Upper lobe of left lung (tissue), 6 donors: ENCODE measurements at regions not wholly inside any gene's neighbourhood (a gene's known extent, or its start where the extent isn't known, plus 50 kb on each side); places are given as distances from the start of the nearest gene placed in this dataset.

Experiments used
- ATAC-seq, 2 donors: fragments of 200-7000 bp; cut with Tn5 transposase; one replicate each; pipeline ENCODE4 v1.9.1; 2022; ENCODE audit warnings: mild to moderate bottlenecking in 2 of 2, moderate library complexity in 2 of 2; ENCODE audit not compliant: low FRiP score in 2 of 2
- DNase-seq, 2 donors: peaks; one replicate each; pipeline ENCODE4 v3.0.0-alpha.2; 2019 to 2020
- H3K27ac ChIP-seq, 4 donors: fragments of 200-600 bp; sonication (generic); one replicate each; pipeline ENCODE4 v1.5.1; 2016 to 2019
- H3K27me3 ChIP-seq, 4 donors: fragments of 200-600 bp; sonication (generic); one replicate each; pipeline ENCODE4 v1.5.1; 2017 to 2019
- H3K36me3 ChIP-seq, 4 donors: fragments of 200-600 bp; sonication (generic); one replicate each; pipeline ENCODE4 v1.5.1; 2016 to 2019
- H3K4me1 ChIP-seq, 4 donors: fragments of 200-600 bp; sonication (generic); one replicate each; pipeline ENCODE4 v1.5.1; 2018 to 2019
- H3K4me3 ChIP-seq, 4 donors: fragments of 200-600 bp; sonication (generic); one replicate each; pipeline ENCODE4 v1.5.1; 2017 to 2019; ENCODE audit warnings: mild to moderate bottlenecking in 2 of 4, moderate library complexity in 1 of 4
- H3K9me3 ChIP-seq, 4 donors: fragments of 200-600 bp; sonication (generic); one replicate each; pipeline ENCODE4 v1.5.1; 2018 to 2019
- CTCF ChIP-seq, 6 experiments: fragments of 450-650 bp in 4 of 6; fragments of 200-600 bp in 2 of 6; sonication (generic) in 2 of 6; IDR thresholded peaks; one replicate each; pipeline ENCODE4 v1.5.1; 2016 to 2019; ENCODE audit warnings: antibody characterized with exemption in 6 of 6
- EP300 ChIP-seq, 4 donors: sonication (generic); formaldehyde crosslinking; IDR thresholded peaks; one replicate each; pipeline ENCODE4 v1.5.1; 2017; ENCODE audit warnings: antibody characterized with exemption in 4 of 4, control low read depth in 2 of 4
- POLR2A ChIP-seq, 4 donors: fragments of 450-650 bp; IDR thresholded peaks; one replicate each; pipeline ENCODE4 v1.5.1; 2016 to 2017; ENCODE audit warnings: antibody characterized with exemption in 4 of 4, mild to moderate bottlenecking in 2 of 4
- POLR2AphosphoS5 ChIP-seq, 2 donors: sonication (generic); formaldehyde crosslinking; IDR thresholded peaks; one replicate each; pipeline ENCODE4 v1.5.1; 2017; ENCODE audit warnings: antibody characterized with exemption in 2 of 2
- WGBS, 2 donors: methylation state at CpG; one replicate each; pipeline ENCODE4 v1.1.5; 2017 to 2018; 5-methylcytosine and 5-hydroxymethylcytosine counted together
- small RNA-seq, 4 donors: library from RNA; depleted of rRNA; stranded (forward); fragments of <200 nt; gene quantifications; one replicate each; pipeline ENCODE3, GENCODE V24; 2016
- donor health status: DM: no; HTN: no; CAD: no; lungs with moderate emphysema.
- donor health status: DM: no; HTN: yes; CAD: no; lungs with severe emphysema.

DNA sequence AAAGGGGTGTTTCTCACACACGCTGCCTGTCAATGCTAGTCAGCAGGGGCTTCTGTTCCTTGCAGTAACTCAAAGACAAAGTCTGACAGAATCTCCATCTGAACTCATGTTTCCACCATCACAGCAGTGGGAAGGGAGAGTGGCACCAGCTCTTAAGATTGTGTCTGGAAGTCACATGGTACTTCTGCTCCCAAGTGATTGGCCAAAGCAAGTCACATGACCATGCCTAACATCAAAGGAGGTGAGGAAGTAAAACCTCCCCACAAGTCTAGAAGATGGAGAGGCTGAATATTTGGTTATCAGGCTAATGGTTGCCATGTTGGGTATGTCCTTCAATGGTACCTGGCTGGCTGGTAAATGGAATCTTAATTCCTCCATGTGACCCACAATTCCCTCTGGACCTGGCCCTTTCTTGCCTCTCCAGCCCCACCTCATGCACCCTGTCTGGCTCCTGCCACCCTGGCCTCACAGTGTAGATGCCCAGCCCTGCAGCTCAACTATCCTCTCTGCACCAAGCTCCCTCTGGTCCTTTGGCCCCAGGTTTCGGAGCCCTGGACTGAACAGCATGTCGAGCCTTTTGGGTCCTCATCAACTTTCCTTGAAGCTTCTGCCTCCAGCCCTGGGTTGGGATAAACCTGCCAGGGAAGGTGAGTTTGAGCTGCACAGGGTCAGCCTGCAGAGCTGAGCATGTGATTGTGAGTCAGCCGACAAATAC, 51.0 kb upstream of the PMEPA1 start:
- Histone ChIP-seq H3K9me3 (no peaks in the 10 kb centered on the region), H3K27ac (no peak overlapping the region), H3K4me3 (no peak overlapping the region), H3K4me1 (no peaks in the 10 kb centered on the region), H3K36me3 (no peaks in the 10 kb centered on the region), H3K27me3 (no peaks in the 10 kb centered on the region)
- TF ChIP-seq POLR2A (IDR thresholded peaks at IDR 0.05), result no peak
- TF ChIP-seq POLR2AphosphoS5 (IDR thresholded peaks at IDR 0.05), result no peak
- TF ChIP-seq CTCF (IDR thresholded peaks at IDR 0.05), result no peak
- TF ChIP-seq EP300 (IDR thresholded peaks at IDR 0.05), result no peak
- 85 to 93% methylated on average over 4 of the region's 4 CpGs for WGBS, 2 donors
- ATAC-seq, result peak in 1 of 2 donors; percentile 28
- no peak for DNase-seq

GRCh38 chr20:57759724-57760123, 49.9 kb upstream of the PMEPA1 start:
- Histone ChIP-seq H3K4me3 (no peak overlapping the region), H3K27me3 (no peaks in the 10 kb centered on the region), H3K4me1 (no peaks in the 10 kb centered on the region), H3K9me3 (no peaks in the 10 kb centered on the region), H3K36me3 (no peaks in the 10 kb centered on the region), H3K27ac (no peak overlapping the region)
- no peak for ATAC-seq
- 92 to 93% methylated on average over 4 of the region's 4 CpGs for WGBS, 2 donors
- TF ChIP-seq CTCF (IDR thresholded peaks at IDR 0.05) (no peak), POLR2A (IDR thresholded peaks at IDR 0.05) (no peak), EP300 (IDR thresholded peaks at IDR 0.05) (no peak), POLR2AphosphoS5 (IDR thresholded peaks at IDR 0.05) (no peak)
- no peak for DNase-seq

Small RNA genes lying in the stretch of these regions (small RNA-seq; reads per million reads assigned to genes)
- 0 to 0.22 (median 0.09) reads per million in 4 donors for gene MIR4532
